GM12878 (cell line): ENCODE measurements at regions not wholly inside any gene's neighbourhood (a gene's known extent, or its start where the extent isn't known, plus 50 kb on each side); places are given as distances from the start of the nearest gene placed in this dataset.

Experiments used
- ATAC-seq: fragments of 200-7000 bp; cut with Tn5 transposase; 3 replicates; pipeline ENCODE4 v1.9.1; 2020; ENCODE audit warnings: mild to moderate bottlenecking, moderate library complexity
- BruUV-seq: library from RNA; stranded (reverse); fragments of 400-500 nt; replicated peaks from 2 replicates; lab custom pipeline; 2021; lab: Mats Ljungman, UMichigan
- CTCF ChIA-PET: fragments of 300-600 bp; sonication (Branson Sonifier 250); formaldehyde crosslinking; extraction: SDS; loops from one replicate; lab custom pipeline; 2021; ENCODE audit warnings: inconsistent platforms; lab: Yijun Ruan, JAX
- POLR2A ChIA-PET: fragments of 350-600 bp; formaldehyde crosslinking; extraction: SDS; loops from one replicate; lab custom pipeline; 2021; ENCODE audit warnings: inconsistent platforms; lab: Charles Lee
- RAD21 ChIA-PET: fragments of 300-600 bp; sonication (Branson Sonifier 250); formaldehyde crosslinking; loops from one replicate; lab custom pipeline; 2023; ENCODE audit warnings: antibody characterized with exemption; ENCODE audit not compliant: unreplicated experiment; lab: Charles Lee
- SMC1A ChIA-PET: fragments of 300-600 bp; sonication (Branson Sonifier 250); formaldehyde crosslinking; loops from one replicate; lab custom pipeline; 2023; ENCODE audit not compliant: unreplicated experiment, uncharacterized antibody; lab: Charles Lee
- DNase-seq: peaks from one replicate; pipeline ENCODE4 v3.0.0-alpha.2; 2011; ENCODE audit warnings: low read depth, low spot score
- FAIRE-seq: peaks from 3 replicates; lab custom pipeline; 2011; peaks lifted over from hg19 to GRCh38; lab: Jason Lieb, UNC
- H2AFZ ChIP-seq: 2 replicates; pipeline ENCODE4 v1.6.0; 2011; ENCODE audit warnings: low read depth, low read length, control low read depth; ENCODE audit not compliant: control insufficient read depth
- H3K27ac ChIP-seq: 2 replicates; pipeline ENCODE4 v1.5.1; 2011; ENCODE audit warnings: control low read depth; ENCODE audit not compliant: control insufficient read depth, insufficient read depth
- H3K27me3 ChIP-seq, 2 experiments: replicated peaks in 1 of 2; 2 replicates each; pipeline versions ENCODE4 v1.6.0 to v1.6.1; 2011; ENCODE audit warnings: low read length in 1 of 2; ENCODE audit not compliant: control insufficient read depth in 2 of 2, insufficient read depth in 2 of 2
- H3K36me3 ChIP-seq, 2 experiments: 2 replicates each; pipeline ENCODE4 v1.5.1; 2011; ENCODE audit warnings: low read length in 1 of 2; ENCODE audit not compliant: control insufficient read depth in 2 of 2, insufficient read depth in 2 of 2
- H3K4me1 ChIP-seq: 2 replicates; pipeline ENCODE4 v1.6.1; 2011; ENCODE audit warnings: mild to moderate bottlenecking, low read length, moderate library complexity, mixed read lengths; ENCODE audit not compliant: control insufficient read depth, insufficient read depth
- H3K4me2 ChIP-seq: 2 replicates; pipeline ENCODE4 v1.6.0; 2011; ENCODE audit warnings: control low read depth; ENCODE audit not compliant: control insufficient read depth, insufficient read depth
- H3K4me3 ChIP-seq: fragments of 200-600 bp; sonication (generic); 2 replicates; pipeline ENCODE4 v1.5.1; 2016
- H3K79me2 ChIP-seq: 2 replicates; pipeline ENCODE4 v1.6.0; 2011; ENCODE audit warnings: low read length; ENCODE audit not compliant: control insufficient read depth, insufficient read depth
- H3K9ac ChIP-seq: 2 replicates; pipeline ENCODE4 v1.8.0; 2011; ENCODE audit warnings: low read length, control low read depth, mixed read lengths; ENCODE audit not compliant: control insufficient read depth, insufficient read depth
- H3K9me3 ChIP-seq: replicated peaks from 3 replicates; pipeline ENCODE4 v1.5.1; 2011; ENCODE audit warnings: mild to moderate bottlenecking, low read length; ENCODE audit not compliant: control insufficient read depth, insufficient read depth
- H4K20me1 ChIP-seq: 2 replicates; pipeline ENCODE4 v1.6.0; 2011; ENCODE audit not compliant: control insufficient read depth, insufficient read depth
- BCL11A ChIP-seq: IDR thresholded peaks from 2 replicates; pipeline ENCODE4 v1.6.1; 2011; ENCODE audit warnings: low read depth, low read length
- CHD1 ChIP-seq: IDR thresholded peaks from 2 replicates; pipeline ENCODE4 v1.6.1; 2012; ENCODE audit warnings: low read depth, low read length, improper control_type of control experiment
- EGR1 ChIP-seq, 2 experiments: IDR thresholded peaks; 1 replicate in 1 of 2; 2 replicates in 1 of 2; pipeline ENCODE4 v1.6.1; 2011 to 2012; ENCODE audit warnings: low read depth in 2 of 2, low read length in 2 of 2, borderline replicate concordance in 1 of 2, mild to moderate bottlenecking in 1 of 2, moderate library complexity in 1 of 2
- EP300 ChIP-seq, 2 experiments: fragments of 150-350 bp in 1 of 2; IDR thresholded peaks; 2 replicates each; pipeline ENCODE4 v1.6.1; 2011 to 2012; ENCODE audit warnings: low read depth in 2 of 2, low read length in 2 of 2, borderline replicate concordance in 1 of 2, improper control_type of control experiment in 1 of 2, inconsistent platforms in 1 of 2; ENCODE audit not compliant: control insufficient read depth in 1 of 2
- IKZF2 ChIP-seq, 2 experiments: fragments of 450-650 bp; IDR thresholded peaks; 2 replicates each; pipeline ENCODE4 v1.6.1; 2017; ENCODE audit warnings: mild to moderate bottlenecking in 2 of 2, moderate library complexity in 2 of 2
- NFIC ChIP-seq: IDR thresholded peaks from 2 replicates; pipeline ENCODE4 v1.6.1; 2012; ENCODE audit warnings: low read depth, mild to moderate bottlenecking, inconsistent platforms, low read length, moderate library complexity
- POLR2A ChIP-seq: IDR thresholded peaks from 2 replicates; pipeline ENCODE4 v1.6.1; 2011; ENCODE audit warnings: low read depth, mild to moderate bottlenecking, low read length
- POLR2AphosphoS5 ChIP-seq: IDR thresholded peaks from 2 replicates; pipeline ENCODE4 v1.6.1; 2011; ENCODE audit warnings: mild to moderate bottlenecking, low read length, inconsistent platforms
- POU2F2 ChIP-seq: IDR thresholded peaks from 3 replicates; pipeline ENCODE4 v1.6.1; 2011; ENCODE audit warnings: low read depth, mild to moderate bottlenecking, low read length, borderline replicate concordance
- SIN3A ChIP-seq: IDR thresholded peaks from 2 replicates; pipeline ENCODE4 v1.6.1; 2012; ENCODE audit warnings: low read depth, low read length, improper control_type of control experiment
- SMARCA5 ChIP-seq: fragments of 450-650 bp; IDR thresholded peaks from 2 replicates; pipeline ENCODE4 v1.6.1; 2017; ENCODE audit warnings: mild to moderate bottlenecking
- SREBF2 ChIP-seq: IDR thresholded peaks from 2 replicates; pipeline ENCODE4 v1.6.1; 2012; ENCODE audit warnings: mild to moderate bottlenecking, low read length
- STAT1 ChIP-seq: fragments of 450-650 bp; conservative IDR thresholded peaks from 2 replicates; pipeline ENCODE4 v1.6.1; 2014; ENCODE audit warnings: antibody characterized with exemption, mild to moderate bottlenecking
- TAF1 ChIP-seq: IDR thresholded peaks from 2 replicates; pipeline ENCODE4 v1.6.1; 2011; ENCODE audit warnings: mild to moderate bottlenecking, low read depth, low read length, borderline replicate concordance
- TCF12 ChIP-seq: IDR thresholded peaks from 2 replicates; pipeline ENCODE4 v1.6.1; 2011; ENCODE audit warnings: low read depth, mild to moderate bottlenecking, low read length
- TCF3 ChIP-seq: IDR thresholded peaks from 2 replicates; pipeline ENCODE4 v1.6.1; 2012; ENCODE audit warnings: low read depth, mild to moderate bottlenecking, low read length, borderline replicate concordance; ENCODE audit not compliant: insufficient read depth
- ZNF384 ChIP-seq: IDR thresholded peaks from 2 replicates; pipeline ENCODE4 v1.6.1; 2012; ENCODE audit warnings: low read depth, mild to moderate bottlenecking, low read length, improper control_type of control experiment, borderline replicate concordance
- WGBS: methylation state at CpG from one replicate; pipeline ENCODE4 v1.1.6; 2016; ENCODE audit warnings: low lambda C conversion rate; ENCODE audit not compliant: insufficient replicate concordance, insufficient coverage; ENCODE audit errors: missing lambda C conversion rate; 5-methylcytosine and 5-hydroxymethylcytosine counted together
- in situ Hi-C: fragments of 300-500 bp; cut with MboI; formaldehyde crosslinking; loops from 9 replicates; pipeline ENCODE4 v1.14.3; 2018; ENCODE audit warnings: mixed read lengths
- intact Hi-C: fragments of 100-400 bp; cut with micrococcal nuclease; formaldehyde crosslinking; loops from one replicate; pipeline ENCODE4 v1.14.2; 2022; ENCODE audit not compliant: unreplicated experiment
- TF ChIP-seq, protein P1 (sequence below): fragments of 450-650 bp; IDR thresholded peaks from 2 replicates; pipeline ENCODE4 v1.6.1; 2017; ENCODE audit warnings: mild to moderate bottlenecking

DNA sequence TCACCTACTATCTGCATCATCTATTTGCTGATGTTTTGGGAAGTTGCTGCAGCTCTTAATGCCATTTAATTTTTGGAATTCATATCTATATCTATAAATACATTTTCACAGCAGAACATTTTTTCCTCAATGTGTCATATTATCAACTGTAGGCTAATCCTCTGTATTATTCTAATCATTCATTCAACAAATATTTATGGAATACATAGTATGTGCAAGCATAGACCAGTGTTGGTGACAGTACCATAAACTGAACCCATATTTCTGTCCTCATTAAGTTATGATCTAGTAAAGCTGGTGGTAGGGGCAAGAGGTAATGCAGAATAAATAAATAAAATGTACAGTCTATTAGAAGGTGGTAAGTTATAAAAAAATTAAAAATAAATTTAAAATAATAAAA is 585.3 kb upstream of the BCHE start (continued):
- TF ChIP-seq IKZF2 (IDR thresholded peaks at IDR 0.05): no peak
- TF ChIP-seq ZNF384: no peak
- no peak for TF ChIP-seq EP300 (IDR thresholded peaks at IDR 0.05; ENCODE audit: borderline replicate concordance in 1 of 2, control insufficient read depth in 1 of 2, low read depth in 2 of 2, low read length in 2 of 2)
- TF ChIP-seq POLR2A: no peak
- TF ChIP-seq BCL11A: no peak
- no peak for TF ChIP-seq SMARCA5

DNA sequence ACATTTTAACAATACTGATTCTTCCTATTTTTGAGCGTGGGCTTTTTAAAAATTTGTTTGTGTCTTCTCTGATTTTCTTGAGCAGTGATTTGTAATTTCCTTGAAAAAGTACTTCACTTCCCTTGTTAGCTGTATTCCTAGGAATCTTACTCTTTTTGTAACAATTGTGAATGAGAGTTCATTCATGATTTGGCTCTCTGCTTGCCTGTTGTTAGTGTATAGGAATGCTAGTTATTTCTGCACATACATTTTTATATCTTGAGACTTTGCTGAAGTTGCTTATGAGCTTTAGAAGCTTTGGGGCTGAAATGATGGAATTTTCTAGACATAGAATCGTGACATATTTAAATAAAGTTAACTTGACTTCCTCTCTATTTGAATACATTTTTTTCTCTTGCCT is 582.8 kb upstream of the BCHE start:
- FAIRE-seq (no peak), ATAC-seq (no peak), DNase-seq (no peak)
- Histone ChIP-seq H3K4me2 (no peak overlapping the region), H3K9me3 (no peaks in the 10 kb centered on the region; the same call in 2 of the 3 replicates), H3K4me3 (no peak overlapping the region), H3K79me2 (no peaks in the 10 kb centered on the region), H3K4me1 (no peaks in the 10 kb centered on the region), H3K36me3 (no peaks in the 10 kb centered on the region), H3K9ac (no peak overlapping the region), H3K27me3 (no peaks in the 10 kb centered on the region), H4K20me1 (no peaks in the 10 kb centered on the region), H2AFZ (no peak overlapping the region), H3K27ac (no peak overlapping the region)
- no peak for TF ChIP-seq TAF1
- TF ChIP-seq EGR1 (IDR thresholded peaks at IDR 0.05; ENCODE audit: borderline replicate concordance in 1 of 2, low read depth in 2 of 2, low read length in 2 of 2): no peak
- no peak for TF ChIP-seq TCF3
- TF ChIP-seq NFIC: no peak
- TF ChIP-seq, protein P1, sequence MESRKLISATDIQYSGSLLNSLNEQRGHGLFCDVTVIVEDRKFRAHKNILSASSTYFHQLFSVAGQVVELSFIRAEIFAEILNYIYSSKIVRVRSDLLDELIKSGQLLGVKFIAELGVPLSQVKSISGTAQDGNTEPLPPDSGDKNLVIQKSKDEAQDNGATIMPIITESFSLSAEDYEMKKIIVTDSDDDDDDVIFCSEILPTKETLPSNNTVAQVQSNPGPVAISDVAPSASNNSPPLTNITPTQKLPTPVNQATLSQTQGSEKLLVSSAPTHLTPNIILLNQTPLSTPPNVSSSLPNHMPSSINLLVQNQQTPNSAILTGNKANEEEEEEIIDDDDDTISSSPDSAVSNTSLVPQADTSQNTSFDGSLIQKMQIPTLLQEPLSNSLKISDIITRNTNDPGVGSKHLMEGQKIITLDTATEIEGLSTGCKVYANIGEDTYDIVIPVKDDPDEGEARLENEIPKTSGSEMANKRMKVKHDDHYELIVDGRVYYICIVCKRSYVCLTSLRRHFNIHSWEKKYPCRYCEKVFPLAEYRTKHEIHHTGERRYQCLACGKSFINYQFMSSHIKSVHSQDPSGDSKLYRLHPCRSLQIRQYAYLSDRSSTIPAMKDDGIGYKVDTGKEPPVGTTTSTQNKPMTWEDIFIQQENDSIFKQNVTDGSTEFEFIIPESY: no peak
- TF ChIP-seq SREBF2: no peak
- TF ChIP-seq POLR2AphosphoS5: no peak
- TF ChIP-seq TCF12: no peak
- TF ChIP-seq STAT1: no peak
- no peak for TF ChIP-seq POU2F2
- TF ChIP-seq SIN3A: no peak
- no peak for TF ChIP-seq CHD1
- intact Hi-C loops (no loop called here), in situ Hi-C loops (no loop called here)
- RAD21 ChIA-PET: no interaction called here
- no TSS peak for BruUV-seq
- 18% methylated on average over 2 of the region's 2 CpGs for WGBS
- CTCF ChIA-PET: interaction anchor here (0.6 kb wide), 1 partner anchor 291 kb away, joined by 3 read pairs; no protein-coding TSS in a partner anchor
- POLR2A ChIA-PET: no interaction called here
- SMC1A ChIA-PET: interaction anchor here (1.1 kb wide), 1 partner anchor 8 kb away, joined by 4 read pairs; no protein-coding TSS in a partner anchor
